EL (cell line): ENCODE measurements at regions not wholly inside any gene's neighbourhood (a gene's known extent, or its start where the extent isn't known, plus 50 kb on each side); places are given as distances from the start of the nearest gene placed in this dataset.

Experiments used
- DNase-seq: peaks from one replicate; pipeline ENCODE4 v3.0.0-alpha.2; 2016

DNA sequence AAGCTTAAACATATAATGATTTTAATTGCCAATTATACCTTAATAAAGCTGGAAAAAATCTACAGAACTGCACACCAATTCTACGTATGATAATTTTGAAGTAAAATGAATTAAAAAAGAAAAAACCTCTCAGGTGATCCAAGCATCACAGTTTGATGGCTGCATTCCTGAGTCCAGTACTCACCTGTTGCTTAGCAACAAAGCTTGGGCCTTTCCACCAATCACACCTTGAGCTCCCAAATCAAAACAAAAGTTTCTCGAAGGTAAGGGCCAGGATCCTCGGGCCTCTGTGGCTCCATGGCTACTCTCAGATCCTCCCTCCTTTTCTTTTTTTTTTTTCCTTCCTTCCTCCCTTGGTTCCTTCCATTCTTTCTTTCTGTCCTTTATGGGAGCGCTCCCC, 137.2 kb upstream of the PCBD1 start:
- no peak for DNase-seq

DNA sequence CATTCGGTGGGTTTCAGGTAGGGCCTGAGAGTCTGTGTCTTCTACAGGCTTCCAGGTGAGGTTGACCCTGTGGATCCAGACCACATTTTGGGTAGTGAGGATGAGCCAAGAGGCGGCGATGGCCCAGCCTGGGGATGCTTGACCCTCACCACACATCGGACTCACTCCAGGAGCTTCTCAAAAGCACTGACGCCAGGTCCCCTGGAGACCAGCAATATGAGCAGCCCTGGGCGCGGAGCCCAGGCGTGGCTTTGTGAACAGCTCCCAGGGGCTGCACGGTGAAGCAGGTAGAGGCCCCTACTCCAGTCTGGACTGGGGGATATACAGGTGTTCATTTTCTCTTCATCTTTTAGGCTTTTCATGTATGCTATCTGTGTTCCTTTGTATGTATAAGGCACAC, 139.7 kb upstream of the PCBD1 start:
- DNase-seq: no peak

- no peak for DNase-seq
These were observed 141.1 kb upstream of the PCBD1 start for GRCh38 chr10:71029411-71029892.

DNA sequence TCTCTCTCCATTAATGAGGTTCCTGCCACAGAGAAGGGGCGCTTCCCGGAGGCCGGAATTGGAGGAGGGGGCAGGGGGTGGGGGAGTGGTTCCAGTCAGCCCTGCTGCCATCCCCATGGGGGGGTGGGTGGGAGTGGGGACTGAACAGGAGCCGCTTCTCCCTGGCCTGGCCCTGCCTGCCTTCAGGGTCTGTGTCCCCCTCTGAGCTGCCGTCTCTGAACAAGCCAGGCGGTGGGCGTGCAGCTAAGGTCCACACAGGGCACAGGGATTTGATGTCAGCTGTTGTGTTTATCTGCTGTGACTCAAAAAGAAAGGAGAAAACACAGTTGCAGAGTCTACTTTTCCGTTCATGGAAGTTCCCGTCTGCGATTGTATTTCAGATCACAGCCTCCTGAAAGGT, 141.5 kb upstream of the PCBD1 start:
- no peak for DNase-seq

DNA sequence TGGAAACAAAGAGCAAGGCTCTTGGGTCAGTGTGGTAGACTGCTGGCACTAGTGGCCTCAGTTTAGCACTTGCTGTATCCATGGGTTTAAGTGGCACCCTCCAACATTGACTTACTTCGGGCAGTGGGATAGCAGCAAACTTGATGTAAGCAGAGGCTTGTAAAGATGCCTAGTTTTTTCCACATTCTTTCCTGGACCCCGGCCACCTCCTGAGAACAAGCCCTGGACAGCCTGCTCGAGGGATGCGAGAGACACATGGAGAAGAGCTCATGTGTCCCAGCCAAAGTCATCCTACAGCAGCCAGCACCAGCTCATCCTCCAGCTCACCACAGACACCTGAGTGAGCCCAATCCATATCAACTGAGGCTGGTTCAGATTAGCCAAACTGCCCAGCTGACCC, 142.7 kb upstream of the PCBD1 start:
- DNase-seq: no peak

DNA sequence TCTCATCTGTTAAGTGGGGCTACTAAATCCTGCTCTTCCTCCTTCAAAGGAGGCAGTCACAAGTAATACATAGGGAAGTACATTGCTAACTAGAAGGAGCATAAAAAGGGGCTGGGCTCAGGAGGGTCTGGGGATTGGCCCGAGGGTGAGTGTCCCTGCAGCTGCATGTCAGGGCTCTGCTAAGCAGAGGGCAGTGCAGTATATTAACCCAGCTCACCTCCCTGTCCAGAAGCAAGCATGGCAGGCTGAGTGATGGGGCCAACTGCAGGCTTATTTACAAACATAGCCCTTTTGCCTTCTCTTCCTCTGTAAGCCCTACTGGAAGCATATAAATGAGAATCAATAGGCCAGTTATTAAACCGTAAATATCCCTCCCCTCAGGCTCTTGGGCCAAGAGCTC, 143.2 kb upstream of the PCBD1 start:
- no peak for DNase-seq

DNA sequence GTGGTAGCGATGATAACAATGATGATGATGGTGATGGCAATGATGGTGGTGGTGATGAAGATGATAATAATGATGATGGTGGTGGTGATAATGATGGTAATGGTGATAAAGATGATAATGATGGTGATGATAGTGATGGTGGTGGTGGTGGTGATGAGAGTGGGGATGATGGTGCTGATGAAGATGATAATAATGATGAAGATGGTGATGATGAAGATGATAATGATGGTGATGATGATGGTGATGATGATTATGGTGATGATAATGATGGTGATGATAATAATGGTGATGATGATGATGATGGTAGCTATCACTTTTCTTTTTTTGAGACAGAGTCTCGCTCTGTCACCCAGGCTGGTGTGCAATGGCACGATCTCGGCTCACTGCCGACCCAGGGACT, 144.5 kb upstream of the PCBD1 start:
- no peak for DNase-seq

DNA sequence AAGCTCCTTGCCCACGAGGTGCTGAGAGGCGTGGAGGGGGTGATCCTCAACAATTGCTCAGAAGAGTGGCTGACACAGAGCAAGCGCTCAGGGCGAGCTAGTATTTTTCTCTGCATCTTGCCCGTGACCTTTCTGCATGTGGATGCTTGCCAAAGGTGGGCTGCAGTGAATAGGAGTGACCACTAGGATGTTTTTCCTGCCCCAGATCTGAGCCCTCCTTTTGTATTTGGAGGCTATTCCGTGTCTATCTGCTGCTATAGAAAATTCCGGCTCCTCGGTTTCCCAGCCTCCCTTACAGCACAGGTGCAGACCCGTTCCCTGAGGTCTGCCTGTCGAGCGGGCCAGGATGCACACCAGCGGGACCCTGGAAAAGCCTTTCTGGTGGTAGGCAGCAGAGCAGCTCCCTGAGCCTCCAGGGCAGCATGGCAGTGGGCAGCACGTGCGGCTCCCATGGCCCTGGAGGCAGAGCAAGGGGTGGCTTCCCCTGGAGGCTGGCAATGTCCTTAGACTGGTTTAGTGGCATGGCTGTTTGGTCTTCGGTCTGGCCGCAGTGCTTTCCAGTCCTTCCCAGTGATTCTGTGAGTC, 145.1 kb upstream of the PCBD1 start:
- no peak for DNase-seq

GRCh38 chr10:71035511-71036296, 147.3 kb upstream of the PCBD1 start:
- no peak for DNase-seq

DNA sequence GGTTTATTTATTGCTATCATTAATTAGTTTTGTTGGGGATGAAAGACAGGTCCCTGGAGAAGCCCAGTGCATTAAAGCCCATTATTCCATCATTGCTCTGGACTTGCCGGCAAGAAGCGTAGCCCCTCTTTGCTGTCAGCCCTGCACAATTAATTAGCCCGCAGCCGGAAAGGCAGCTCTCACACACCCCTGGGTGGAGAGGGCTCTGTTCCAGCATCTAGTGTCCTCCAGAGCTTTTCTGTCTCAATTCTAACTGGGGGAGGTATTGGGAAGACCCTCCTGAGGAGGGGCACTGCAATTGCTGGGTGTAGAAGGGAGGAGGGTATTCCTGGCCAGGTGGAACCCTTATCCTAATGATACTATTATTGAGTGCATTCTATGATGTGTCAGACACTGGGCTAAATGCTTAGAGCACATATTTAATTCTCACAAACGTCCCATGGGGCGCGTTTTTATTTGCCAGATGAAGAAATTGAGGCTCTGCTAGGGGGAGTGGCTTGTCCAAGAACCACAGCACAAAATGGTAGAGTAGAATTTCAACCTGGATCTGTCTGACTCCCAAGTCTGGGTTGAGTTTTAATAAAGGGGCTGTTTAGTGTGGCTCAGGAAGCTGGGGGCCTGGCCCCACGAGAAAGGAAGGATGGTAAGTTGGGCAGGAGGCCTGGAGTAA, 148.1 kb upstream of the PCBD1 start:
- no peak for DNase-seq

GRCh38 chr10:71038091-71038633, 149.8 kb upstream of the PCBD1 start:
- DNase-seq: no peak

- DNase-seq: no peak
These were observed 150.6 kb upstream of the PCBD1 start for GRCh38 chr10:71038921-71039320.

GRCh38 chr10:71039551-71039950, 151.2 kb upstream of the PCBD1 start:
- DNase-seq: no peak

GRCh38 chr10:71040343-71040742, 152.0 kb upstream of the PCBD1 start:
- DNase-seq: no peak

GRCh38 chr10:71040846-71041605, 152.7 kb upstream of the PCBD1 start:
- DNase-seq: no peak

DNA sequence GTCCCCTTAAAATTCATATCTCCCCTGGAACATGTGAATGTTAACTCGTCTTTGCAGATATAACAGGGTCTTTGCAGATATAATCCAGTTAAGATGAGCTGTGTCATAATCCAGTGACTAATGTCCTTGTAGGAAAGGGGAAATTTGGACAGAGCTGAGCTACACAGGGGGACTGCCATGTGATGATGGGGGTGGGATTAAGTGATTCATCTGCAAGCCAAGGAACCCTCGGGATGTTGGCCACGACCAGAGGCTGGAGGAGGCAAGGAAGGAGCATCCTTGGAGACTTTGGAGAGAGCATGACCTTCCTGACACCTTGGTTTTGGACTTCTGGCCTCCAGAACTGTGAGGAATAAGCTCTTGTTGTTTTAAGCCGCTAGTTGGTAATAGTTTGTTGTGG, 153.9 kb upstream of the PCBD1 start:
- no peak for DNase-seq

- no peak for DNase-seq
These were observed 154.3 kb upstream of the PCBD1 start for GRCh38 chr10:71042699-71043098.

GRCh38 chr10:71043858-71044257, 155.5 kb upstream of the PCBD1 start:
- DNase-seq: no peak

GRCh38 chr10:71044720-71045119, 156.4 kb upstream of the PCBD1 start:
- no peak for DNase-seq

DNA sequence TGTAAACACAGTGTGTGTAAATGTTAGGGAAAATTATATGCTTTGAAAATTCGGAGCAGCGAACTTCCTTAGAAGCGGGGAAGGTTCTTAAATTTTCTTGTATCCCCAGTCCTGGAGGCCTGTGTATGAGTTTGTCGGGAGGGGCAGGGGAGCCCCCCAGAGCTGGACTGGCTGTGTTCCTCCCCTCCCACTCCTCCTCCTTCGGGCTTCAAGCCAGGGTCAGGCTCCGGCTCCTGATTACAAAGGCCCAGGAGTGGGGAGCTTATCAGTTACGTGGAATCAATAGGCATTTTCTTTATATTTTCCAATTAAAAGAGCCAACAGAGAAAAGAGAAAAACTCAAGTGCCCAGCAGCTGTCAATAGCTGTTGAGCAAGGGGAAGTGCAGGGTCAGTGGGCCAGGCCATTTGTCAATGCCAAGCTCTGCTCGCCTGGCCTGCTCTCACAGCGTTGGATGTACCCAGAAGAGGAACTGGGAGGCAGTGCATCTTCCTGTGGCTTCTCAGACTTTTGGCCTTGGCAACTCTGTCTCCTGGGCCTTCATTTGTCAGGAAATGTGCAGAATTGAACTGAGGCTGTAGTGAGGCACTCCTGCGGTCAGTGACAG, 156.9 kb upstream of the PCBD1 start:
- no peak for DNase-seq

DNA sequence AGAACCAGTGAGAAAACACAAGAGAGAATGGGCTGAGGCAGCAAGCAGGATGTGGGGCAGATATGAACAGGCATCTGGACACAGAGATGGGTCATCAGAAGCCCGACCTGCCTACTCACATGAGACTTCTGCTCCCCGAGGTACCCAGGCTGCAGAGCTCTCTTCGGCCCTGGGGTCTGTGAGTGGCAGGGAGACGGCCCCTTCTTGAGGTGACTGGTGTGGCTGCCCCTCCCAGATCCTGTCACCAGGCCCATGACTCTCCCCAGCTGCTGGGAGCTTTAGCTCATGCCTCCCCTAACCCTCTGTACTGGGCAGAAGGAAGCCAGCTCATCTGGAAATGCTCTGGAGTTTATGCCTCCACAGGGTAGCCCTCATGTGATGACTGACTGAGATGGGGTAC, 157.6 kb upstream of the PCBD1 start:
- DNase-seq: no peak

- DNase-seq: no peak
These were observed 158.4 kb upstream of the PCBD1 start for GRCh38 chr10:71046747-71047146.
